ENCODE measurements at regions not wholly inside any gene's neighbourhood (a gene's known extent, or its start where the extent isn't known, plus 50 kb on each side); places are given as distances from the start of the nearest gene placed in this dataset.

DNA sequence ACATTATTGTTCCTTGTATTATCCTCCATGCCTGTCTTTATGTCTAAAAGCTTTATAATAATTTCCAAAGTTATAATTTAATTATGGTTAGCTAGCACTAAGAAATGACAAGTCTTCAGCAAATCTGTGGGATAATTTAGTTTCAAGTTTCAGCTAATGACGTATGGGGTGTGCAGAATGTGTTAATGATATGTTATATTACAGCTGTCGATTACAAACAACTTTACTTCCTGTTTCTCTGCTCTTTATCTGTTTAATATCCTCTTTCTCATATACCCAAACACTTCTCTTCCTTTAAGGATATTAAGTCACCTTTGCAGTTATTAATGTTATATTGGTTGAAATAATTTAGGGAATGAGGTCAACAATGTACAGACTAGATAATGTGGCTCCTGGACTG, 161.8 kb downstream of the CASP12 start:
- no peak for TF ChIP-seq POLR2A (IDR thresholded peaks at IDR 0.05; ENCODE audit: low read depth, low read length)
- no peak for TF ChIP-seq PAX5 (IDR thresholded peaks at IDR 0.05; ENCODE audit: insufficient read depth, low read length, severe bottlenecking)
- TF ChIP-seq POLR2AphosphoS5 (IDR thresholded peaks at IDR 0.05; ENCODE audit: low read depth, low read length), result no peak
- TF ChIP-seq TAF1 (IDR thresholded peaks at IDR 0.05; ENCODE audit: low read depth, low read length), result no peak
- TF ChIP-seq SPI1 (IDR thresholded peaks at IDR 0.05; ENCODE audit: low read depth, low read length), result no peak

All from GM12891 (cell line).